Bone marrow (tissue), 2 donors: ENCODE measurements at regions not wholly inside any gene's neighbourhood (a gene's known extent, or its start where the extent isn't known, plus 50 kb on each side); places are given as distances from the start of the nearest gene placed in this dataset.
"Not testable (repeated sequence)": the region's sequence is repeated elsewhere in the genome, so short reads cannot be mapped to it uniquely, and the experiment has no call there.

ENCODE experiments used
- DNase-seq, 2 donors: peaks; one replicate each; lab custom pipeline; 2025; lab: John Stamatoyannopoulos, UW

DNA sequence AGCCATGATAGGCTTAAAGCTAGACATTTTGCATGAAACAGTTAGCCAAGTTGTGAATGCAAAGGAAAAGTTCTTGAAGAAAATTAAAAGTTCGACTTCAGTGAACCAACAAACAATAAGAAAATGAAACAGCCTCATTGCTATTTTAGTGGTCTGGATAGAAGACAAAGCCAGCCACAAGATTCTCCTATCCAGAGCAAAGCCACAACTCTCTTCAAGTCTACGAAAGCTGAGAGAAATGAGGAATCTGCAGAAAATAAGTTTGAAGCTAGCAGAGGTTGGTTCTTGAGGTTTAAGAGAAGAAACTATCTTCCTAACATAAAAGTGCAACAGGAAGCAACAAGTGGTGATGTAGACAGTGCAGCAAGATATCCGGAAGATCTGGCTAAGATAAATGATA is 271.4 kb upstream of the GRM3 start:
- no peak for DNase-seq

DNA sequence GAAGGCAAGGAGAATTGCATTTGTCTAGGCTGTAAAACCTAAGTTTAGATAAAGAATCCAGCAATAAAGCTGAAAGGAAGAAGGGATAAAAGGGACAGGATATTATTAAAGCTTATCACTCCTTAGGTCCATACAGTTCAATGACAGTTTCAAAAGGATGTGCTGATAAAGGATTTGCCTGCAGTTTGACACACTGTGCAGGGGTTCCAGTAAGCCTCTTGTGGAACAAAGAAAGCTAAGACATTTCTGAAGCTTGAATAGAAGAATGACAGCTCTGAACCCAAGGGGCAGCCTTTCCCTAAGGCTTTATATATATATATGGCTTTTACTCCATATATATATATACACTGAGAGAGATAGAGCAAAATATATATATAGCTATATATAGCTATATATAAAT is 276.8 kb upstream of the GRM3 start:
- DNase-seq, result no peak

DNA sequence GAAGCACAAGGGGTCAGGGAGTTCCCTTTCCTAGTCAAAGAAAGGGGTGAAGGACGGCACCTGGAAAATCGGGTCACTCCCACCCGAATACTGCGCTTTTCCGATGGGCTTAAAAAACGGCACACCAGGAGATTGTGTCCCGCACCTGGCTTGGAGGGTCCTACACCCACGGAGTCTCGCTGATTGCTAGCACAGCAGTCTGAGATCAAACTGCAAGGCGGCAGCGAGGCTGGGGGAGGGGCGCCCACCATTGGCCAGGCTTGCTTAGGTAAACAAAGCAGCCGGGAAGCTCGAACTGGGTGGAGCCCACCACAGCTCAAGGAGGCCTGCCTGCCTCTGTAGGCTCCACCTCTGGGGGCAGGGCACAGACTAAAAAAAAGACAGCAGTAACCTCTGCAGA is 303.3 kb upstream of the GRM3 start:
- DNase-seq, result not testable (repeated sequence)

DNA sequence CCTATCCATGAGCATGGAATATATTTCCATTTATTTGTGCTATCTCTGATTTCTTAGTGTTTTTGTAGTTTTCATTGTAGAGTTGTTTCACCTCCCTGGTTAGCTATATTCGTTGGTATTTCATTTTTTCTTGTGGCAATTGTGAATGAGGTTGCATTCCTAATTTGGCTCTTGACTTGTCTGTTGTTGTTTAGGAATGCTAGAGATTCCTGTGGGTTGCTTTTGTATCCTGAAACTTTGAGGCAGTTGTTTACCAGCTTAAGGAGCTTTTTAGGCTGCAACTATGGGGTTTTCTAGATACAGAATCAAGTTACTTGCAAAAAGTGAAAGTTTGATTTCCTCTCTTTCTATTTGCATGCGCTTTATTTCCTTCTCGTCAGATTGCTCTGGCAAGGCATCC is 304.7 kb upstream of the GRM3 start:
- DNase-seq, result no peak

DNA sequence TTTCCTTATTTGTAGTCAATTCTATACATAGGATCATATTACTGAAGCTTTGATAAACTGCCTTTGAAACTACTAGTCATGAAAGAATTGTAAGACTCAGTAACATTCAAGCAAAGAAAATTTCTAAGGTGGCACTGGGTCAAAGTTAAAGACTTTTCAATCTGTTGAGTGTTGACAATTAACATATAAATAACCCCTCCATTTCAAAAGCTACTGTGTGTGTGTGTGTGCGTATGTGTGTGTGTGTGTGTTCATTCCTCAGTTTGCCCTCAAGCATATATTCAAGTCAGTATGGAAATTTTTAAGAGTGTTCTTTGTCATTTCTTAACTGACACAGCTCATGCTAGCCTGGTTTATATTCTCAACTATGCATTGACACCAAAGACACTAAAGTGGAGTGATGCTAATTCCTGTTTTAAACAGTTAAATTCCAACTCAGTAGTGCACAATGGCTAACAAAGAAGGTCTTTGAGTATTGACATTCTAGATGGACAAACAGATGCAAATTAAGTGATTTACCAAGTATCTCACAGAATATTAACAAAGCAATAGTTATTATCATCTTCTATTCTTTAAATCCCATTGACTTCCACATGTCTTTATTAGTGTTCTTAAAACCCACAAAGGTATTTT is 314.8 kb upstream of the GRM3 start:
- no peak for DNase-seq

DNA sequence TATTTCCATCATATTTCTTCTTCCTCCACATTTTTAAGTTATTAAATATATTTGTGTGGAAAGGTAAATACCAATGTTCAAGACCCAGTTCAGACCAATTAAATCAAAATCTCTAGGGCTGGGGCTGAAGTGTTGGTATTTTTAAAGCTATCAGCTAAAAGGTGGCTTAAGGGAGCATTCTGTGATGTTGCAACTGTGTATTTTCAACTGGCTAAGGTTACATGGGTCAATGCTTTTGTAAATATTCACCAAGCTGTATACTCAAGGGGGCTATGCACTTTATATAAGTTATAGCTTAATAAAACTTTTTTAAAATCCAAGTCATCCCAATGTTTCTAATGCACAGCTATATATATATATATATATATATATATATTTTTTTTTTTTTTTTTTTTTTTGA is 316.9 kb upstream of the GRM3 start:
- no peak for DNase-seq

DNA sequence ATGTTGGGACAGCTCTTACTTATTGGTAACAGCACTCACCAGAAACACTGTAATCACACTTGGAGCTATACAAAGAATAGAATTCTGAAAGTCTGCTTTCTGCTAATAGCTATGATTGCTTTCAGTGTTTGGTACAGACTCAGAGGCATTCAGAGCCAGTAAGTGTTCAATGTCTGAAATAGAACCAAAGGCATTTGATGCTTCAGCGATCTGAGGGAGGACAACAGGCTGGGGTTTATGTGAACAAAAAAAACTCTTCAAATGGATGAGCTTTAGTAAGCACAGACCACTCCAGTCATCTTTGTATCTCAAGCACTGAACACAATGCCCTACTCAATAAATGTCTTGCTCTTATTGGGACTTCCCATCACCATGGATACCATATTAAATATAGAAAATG is 322.8 kb upstream of the GRM3 start:
- no peak for DNase-seq

DNA sequence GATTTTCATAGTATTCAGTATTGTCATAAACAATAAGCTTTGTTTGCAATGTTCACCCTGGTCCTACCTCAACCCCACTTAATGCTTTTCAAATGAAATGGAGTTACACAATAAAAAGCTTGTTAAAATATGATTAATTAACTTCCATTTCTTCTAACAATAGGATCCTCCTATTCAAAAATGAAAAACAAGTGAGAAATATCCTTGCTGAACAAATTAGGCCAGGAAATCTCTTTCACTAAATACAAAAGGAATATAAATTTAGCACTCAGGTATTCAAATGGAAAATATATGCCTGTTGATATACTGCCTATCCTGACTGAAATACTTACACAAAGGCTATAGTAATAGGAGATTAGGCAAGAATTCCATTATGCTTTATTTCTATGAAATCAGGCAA is 323.4 kb upstream of the GRM3 start:
- DNase-seq, result no peak

DNA sequence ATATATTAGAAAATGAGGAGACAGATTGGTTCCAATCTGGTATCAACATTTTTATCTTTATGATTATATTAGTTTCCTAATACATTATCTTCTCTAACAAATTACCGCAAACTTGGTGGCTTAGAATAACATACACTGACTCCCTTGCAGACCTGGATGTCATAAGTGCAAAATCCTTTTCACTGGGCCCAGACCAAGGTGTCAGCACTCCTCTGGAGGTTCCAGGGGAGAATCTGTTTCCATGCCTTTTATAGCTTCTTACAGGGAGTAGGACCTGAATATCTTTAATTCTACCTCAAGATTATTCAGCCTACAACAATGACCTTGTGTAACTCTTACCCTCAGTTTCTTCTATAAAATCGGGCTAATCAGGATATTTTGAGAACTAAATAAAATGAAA is 329.9 kb upstream of the GRM3 start:
- DNase-seq, result no peak

DNA sequence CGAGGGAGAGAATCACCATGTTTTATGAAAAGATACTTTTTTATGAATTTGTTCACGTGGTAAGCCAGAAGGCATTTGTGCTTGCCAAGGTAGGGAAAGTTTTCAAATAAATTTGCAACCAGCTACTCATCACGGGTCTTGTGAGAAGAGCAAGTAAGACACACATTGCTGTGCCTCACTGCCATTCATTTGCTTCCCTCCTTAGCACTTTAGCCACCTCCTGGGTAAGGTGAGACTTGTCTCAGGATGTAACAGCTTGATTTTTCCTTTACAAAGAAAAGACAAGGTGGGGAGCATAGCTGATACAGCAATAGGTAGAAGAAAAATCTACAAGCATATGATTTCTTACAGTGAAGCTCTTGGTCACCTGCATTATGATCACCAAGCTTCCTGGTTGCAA is 342.4 kb upstream of the GRM3 start:
- DNase-seq, result no peak

DNA sequence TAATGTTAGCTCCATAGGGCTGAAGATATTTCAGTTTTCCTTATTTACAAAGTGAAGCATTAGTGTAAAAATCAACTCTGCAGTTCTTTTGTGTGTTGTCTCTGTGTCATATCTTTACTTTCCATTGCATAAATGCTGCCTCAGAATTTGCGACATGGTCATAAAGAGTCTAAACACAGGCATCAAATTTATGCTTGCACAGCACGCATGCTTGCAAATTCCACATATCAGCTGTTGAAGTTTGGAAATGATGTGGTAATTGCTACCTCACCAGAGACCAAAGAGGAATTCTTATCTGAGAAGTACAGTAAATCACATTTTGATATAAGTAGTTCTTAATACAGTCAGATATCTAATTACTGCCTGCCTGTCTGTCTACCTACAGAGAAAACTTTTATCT is 348.2 kb upstream of the GRM3 start:
- DNase-seq, result no peak

DNA sequence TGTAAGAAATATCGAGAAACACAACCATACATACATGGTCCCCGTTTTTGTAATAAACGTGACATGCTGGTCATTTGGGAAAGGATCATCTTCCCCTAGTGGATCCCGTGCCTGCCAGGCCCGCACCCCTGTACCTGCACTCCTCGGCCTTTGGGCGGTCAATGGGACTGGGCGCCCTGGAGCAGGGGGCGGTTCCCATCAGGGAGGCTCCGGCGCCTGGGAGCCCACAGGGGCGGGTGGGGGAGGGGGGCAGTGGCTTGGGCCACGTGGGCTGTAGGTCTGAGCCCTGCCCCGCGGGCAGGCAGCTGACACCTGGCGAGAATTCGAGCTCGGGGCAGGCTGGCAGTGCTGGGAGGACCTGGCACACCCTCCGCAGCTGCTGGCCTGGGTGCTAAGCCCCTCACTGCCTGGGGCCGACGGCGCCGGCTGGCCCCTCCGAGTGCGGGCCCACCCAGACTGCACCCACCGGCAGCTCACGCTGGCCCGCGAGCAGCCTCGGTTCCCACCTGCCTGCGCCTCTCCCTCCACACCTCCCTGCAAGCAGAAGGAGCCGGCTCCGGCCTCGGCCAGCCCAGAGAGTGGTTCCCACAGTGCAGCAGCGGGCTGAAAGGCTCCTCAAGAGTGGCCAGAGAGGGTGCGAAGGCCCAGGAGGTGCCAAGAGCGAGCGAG is 361.6 kb upstream of the GRM3 start:
- DNase-seq, result no peak

DNA sequence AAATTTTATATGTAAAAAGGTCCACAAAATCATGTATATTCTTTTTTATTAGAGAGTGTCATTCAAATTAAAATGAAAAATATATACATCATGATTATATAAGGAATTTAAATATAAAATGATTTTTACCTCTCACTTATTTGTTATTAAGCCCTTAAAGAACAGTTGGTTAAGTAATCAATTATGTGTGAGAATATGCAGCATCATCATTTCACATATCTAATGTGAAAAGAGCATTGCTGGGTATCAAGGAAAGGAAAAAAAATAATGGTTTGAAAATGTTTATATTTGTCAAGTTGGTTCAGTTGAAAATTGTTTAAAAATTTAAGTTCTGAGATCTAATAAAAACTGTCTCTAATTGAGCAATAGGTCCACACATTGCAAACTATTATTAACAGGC is 363.6 kb upstream of the GRM3 start:
- no peak for DNase-seq

DNA sequence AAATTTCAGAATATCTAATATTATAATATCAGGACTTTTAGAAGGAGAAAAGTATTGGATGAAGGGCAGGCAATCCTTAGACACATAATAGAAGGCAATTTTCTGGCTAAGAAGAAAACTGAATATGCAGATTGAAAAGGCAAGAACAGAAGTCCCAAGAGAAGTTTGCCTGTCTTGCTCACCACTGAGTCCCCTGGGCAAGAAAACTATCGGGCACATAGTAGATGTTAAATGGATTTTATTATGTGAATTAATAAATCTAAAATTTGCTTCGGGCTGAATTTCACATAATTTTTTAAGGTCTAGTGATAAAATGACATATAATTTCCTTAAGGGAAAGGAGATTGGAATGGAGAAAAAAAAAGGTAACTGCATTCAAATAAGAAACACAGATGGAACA is 380.9 kb upstream of the GRM3 start:
- DNase-seq, result no peak

DNA sequence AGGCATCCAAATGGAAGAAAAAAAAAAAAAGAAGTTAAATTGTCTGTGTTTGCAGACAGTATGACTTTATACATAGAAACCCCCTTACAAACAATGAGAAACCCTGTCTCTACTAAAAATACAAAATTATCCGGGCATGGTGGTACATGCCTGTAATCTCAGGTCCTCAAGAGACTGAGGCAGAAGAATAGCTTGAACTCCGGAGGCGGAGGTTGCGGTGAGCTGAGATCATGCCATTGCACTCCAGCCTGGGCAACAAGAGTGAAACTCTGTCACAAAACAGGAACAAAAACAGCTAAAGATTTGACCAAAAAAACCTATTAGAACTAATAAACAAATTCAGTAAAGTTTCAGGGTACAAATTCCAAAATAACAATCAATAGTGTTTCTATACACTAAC is 385.8 kb upstream of the GRM3 start:
- no peak for DNase-seq

DNA sequence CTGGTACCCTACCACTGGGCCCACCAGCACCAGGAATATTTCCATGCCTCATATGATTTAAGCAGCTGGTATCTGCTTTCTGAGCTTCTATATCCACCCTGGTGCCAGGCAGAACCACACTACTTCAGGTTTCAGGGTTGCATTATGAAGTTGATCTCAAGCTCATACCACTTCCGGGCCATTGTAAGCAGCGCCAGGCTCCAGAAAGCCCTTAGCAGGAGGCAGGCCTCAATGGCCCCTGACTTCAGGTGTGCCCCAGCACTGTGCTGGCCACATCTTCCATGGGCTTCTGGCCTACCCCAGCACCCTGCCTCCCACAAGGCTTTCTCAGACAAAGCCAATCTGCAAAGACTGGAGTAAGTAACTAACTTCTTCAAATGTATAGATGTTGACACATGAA is 391.3 kb upstream of the GRM3 start:
- no peak for DNase-seq

DNA sequence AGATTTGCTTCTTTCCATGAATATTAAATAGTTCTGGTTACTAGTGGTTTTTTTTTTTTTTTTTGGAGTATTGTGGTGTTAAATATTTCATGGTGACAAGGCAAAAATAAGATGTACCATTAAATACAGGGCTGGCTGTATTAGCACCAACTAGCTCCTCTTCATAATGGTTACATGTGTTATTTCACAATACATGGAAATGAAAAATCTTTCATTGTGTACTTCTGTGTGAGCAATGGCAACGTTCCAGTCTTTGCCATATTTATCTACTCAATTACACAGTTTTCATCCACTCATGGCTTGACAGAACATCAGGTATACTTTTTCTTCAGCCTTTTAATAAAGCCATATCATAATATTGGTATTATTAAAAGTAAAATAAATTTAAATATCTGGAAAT is 394.7 kb upstream of the GRM3 start:
- no peak for DNase-seq

DNA sequence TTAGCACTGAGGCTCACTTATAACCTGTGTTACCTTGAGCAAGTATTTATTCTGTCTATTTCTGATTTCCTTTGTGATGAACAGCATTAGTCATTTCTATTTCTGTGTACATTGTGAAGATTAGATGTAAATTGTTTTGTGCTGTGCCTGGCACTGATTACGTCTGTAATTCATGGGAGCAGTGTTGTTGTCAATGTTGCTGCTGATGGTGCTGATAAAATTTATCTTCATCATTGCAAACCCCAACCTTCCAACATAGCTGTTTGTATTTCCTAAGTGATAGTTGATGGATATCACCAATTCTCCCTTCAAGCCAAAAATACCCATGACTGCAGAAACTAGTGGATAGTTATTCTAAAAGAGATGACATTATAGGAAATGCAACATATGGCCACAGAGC is 400.5 kb upstream of the GRM3 start:
- DNase-seq, result no peak

DNA sequence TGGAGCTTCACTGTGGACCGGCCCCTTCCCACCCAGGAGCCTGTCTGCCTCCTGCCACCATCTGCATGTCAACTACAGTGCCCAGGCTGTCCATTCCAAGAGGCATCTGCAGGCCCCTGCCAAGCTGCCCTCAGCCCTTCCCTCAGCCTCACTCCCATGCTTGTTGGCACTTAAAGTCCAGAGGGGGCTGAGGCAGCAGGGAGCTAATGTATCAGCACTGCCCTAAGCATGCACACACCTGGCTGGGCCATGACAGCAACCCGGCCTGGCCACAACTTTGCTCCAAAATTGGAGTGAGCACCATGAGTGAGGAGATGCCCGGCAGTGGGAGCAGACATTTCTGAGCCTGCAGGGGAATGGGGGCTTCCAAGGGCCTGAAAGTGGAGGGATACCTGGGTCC is 417.5 kb upstream of the GRM3 start:
- no peak for DNase-seq

DNA sequence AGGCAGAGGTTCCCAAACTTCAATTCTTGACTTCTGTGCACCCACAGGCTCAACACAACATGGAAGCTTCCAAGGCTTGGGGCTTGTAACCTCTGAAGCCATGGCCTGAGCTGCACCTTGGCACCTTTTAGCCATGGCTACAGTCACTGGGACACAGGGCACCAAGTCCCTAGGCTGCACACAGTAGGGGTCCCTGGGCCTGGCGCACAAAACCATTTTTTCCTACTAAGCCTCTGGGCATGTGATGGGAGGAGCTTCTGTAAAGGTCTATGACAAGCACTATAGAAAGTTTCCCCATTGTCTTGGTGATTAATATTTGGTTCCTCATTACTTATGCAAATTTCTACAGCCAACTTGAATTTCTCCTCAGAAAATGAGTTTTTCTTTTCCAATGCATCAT is 420.9 kb upstream of the GRM3 start:
- DNase-seq, result no peak

DNA sequence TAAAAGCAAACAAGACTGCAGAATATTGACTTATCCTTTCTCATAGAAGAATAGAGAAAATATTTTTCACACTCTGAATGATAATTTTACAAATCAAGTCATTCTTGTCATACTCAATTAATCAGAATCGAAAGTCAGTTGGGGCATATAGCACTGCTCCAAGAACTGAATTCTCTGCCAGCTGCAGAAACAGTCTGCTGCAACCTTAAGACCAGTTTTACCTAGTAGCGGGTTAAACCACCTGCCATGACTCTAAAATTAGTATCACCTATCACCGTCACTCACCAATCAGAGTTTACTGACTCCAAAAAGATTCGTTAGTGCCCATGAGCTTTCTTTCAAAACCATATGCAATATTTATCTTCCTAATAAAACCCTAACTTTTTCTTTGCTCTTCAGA is 429.0 kb upstream of the GRM3 start:
- no peak for DNase-seq

DNA sequence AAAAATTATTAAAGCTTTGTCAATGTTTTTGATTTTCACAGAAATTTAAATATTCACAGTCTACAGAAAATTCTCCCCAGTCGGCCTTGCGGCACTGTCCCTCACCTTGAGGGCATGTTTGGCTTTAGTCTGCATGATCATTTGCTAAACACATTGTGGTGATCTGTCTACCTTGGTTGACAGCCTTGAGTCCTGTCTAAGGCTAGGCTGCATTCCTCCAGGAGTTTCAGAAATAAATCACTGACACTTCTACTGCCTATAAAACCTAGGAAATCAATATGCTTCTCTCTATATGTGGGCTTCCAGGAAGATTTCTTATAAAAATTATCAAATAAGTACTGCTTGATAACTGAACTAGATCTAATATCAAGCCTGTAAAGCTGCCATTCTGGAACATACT is 430.7 kb upstream of the GRM3 start:
- DNase-seq, result no peak

DNA sequence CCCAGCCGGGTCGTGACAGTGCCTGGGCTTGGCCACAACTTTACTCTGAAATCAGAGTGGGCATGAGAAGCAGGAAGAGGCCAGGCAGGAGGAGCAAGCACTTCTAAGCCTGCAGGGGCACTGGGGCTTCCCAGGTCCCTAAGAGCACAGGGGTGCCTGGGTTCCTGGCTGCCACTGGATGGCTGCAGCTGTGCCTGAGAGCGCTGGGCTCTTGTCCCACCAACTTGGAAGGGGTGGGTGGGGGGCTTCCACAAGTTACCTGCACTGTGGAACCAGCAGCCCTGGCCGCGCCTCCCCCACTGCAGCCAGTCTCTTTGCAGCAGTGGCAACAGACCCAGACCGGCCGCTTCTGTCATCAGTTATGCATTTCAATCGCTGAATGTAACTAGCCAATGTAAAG is 434.7 kb upstream of the GRM3 start:
- no peak for DNase-seq

DNA sequence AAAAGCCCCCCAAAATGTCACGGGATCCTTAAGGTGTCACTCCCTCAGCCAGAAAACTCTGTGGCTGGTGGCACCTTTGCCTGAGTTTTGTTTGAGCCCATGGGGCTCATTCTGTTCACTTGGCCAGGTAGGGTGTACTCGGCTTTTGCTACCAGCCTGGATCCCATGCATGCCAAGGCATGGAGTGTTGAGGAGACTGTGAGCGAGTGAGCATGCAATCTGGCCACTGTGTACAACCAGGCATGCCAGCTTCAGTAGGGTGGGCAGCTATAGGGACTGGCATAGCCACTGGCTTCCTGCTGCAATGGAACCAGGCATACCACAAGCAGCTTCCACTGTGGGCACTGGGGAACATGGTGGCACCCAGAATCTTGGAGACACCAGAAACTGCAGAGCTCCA is 436.0 kb upstream of the GRM3 start:
- DNase-seq, result no peak
